SK-N-SH (cell line): ENCODE measurements at regions not wholly inside any gene's neighbourhood (a gene's known extent, or its start where the extent isn't known, plus 50 kb on each side); places are given as distances from the start of the nearest gene placed in this dataset.

Experiments used
- CTCF ChIP-seq: fragments of 200-600 bp; sonication (generic); IDR thresholded peaks from 2 replicates; pipeline ENCODE4 v1.6.1; 2017; ENCODE audit warnings: antibody characterized with exemption, mild to moderate bottlenecking, moderate library complexity
- EZH2phosphoT487 ChIP-seq: fragments of 200-600 bp; sonication (generic); IDR thresholded peaks from 2 replicates; pipeline ENCODE4 v1.6.1; 2017; ENCODE audit warnings: low read depth, mixed run types, mild to moderate bottlenecking, antibody characterized with exemption, moderate library complexity, borderline replicate concordance
- FOXJ3 ChIP-seq: sonication (generic); formaldehyde crosslinking; IDR thresholded peaks from 2 replicates; pipeline ENCODE4 v1.5.1; 2020; ENCODE audit warnings: mild to moderate bottlenecking, missing genetic modification reagents
- GABPA ChIP-seq: IDR thresholded peaks from 2 replicates; pipeline ENCODE4 v1.4.0; 2012; ENCODE audit warnings: low read depth, mild to moderate bottlenecking
- JUND ChIP-seq: IDR thresholded peaks from 2 replicates; pipeline ENCODE4 v1.4.0; 2012
- MXI1 ChIP-seq: IDR thresholded peaks from 2 replicates; pipeline ENCODE4 v1.6.1; 2012; ENCODE audit warnings: mild to moderate bottlenecking, low read depth, low read length, improper control_type of control experiment
- POLR2AphosphoS5 ChIP-seq: IDR thresholded peaks from 2 replicates; pipeline ENCODE4 v1.6.1; 2012; ENCODE audit warnings: low read depth, low read length
- REST ChIP-seq: IDR thresholded peaks from 2 replicates; pipeline ENCODE4 v1.6.1; 2012; ENCODE audit warnings: mild to moderate bottlenecking, low read depth, low read length, moderate library complexity
- RFX5 ChIP-seq: IDR thresholded peaks from 2 replicates; pipeline ENCODE4 v1.6.1; 2012; ENCODE audit warnings: mild to moderate bottlenecking, improper control_type of control experiment, low read length
- YY1 ChIP-seq: IDR thresholded peaks from 2 replicates; pipeline ENCODE4 v1.4.0; 2012; ENCODE audit warnings: low read depth, mild to moderate bottlenecking

- TF ChIP-seq RFX5: no peak
- TF ChIP-seq EZH2phosphoT487: no peak
- TF ChIP-seq CTCF: no peak
- TF ChIP-seq YY1: no peak
- no peak for TF ChIP-seq MXI1
- TF ChIP-seq FOXJ3 (CRISPR knock-in tag): no peak
- no peak for TF ChIP-seq JUND
- TF ChIP-seq POLR2AphosphoS5: no peak
- TF ChIP-seq GABPA: no peak
- no peak for TF ChIP-seq REST
These were observed 533.6 kb upstream of the API5 start for GRCh38 chr11:42778193-42778592.
